Progenitor cell of endocrine pancreas (in vitro differentiated cells): ENCODE measurements at regions not wholly inside any gene's neighbourhood (a gene's known extent, or its start where the extent isn't known, plus 50 kb on each side); places are given as distances from the start of the nearest gene placed in this dataset.
"Not testable (repeated sequence)": the region's sequence is repeated elsewhere in the genome, so short reads cannot be mapped to it uniquely, and the experiment has no call there.

Experiments used
- DNase-seq: peaks from one replicate; pipeline ENCODE4 v3.0.0; 2021; ENCODE audit warnings: low spot score; ENCODE audit not compliant: unreplicated experiment
- H3K27ac Mint-ChIP-seq: 2 replicates; pipeline ENCODE4 v1.8.0; 2021; ENCODE audit warnings: mild to moderate bottlenecking, moderate library complexity, mixed read lengths
- H3K27me3 Mint-ChIP-seq: 2 replicates; pipeline ENCODE4 v1.8.0; 2021; ENCODE audit warnings: mixed read lengths
- H3K36me3 Mint-ChIP-seq: 2 replicates; pipeline ENCODE4 v1.8.0; 2022; ENCODE audit warnings: mixed read lengths; ENCODE audit not compliant: insufficient read depth
- H3K4me1 Mint-ChIP-seq: 2 replicates; pipeline ENCODE4 v1.8.0; 2021; ENCODE audit warnings: low read depth, mixed read lengths
- H3K4me3 Mint-ChIP-seq: 2 replicates; pipeline ENCODE4 v1.8.0; 2021; ENCODE audit warnings: low read depth, mild to moderate bottlenecking, moderate library complexity, mixed read lengths
- H3K9me3 Mint-ChIP-seq: 2 replicates; pipeline ENCODE4 v1.8.0; 2021; ENCODE audit warnings: low read depth, mixed read lengths
- TF ChIP-seq, protein P1 (sequence below): fragments of 200-600 bp; sonication (generic); IDR thresholded peaks from one replicate; pipeline ENCODE4 v1.5.0; 2021; ENCODE audit warnings: antibody characterized with exemption, mild to moderate bottlenecking; ENCODE audit not compliant: unreplicated experiment

- H3K4me3 Mint-ChIP-seq, result peak overlapping the region; percentile 80
- H3K4me1 Mint-ChIP-seq, H3K9me3 Mint-ChIP-seq, H3K27ac Mint-ChIP-seq, H3K27me3 Mint-ChIP-seq, H3K36me3 Mint-ChIP-seq: not testable (repeated sequence)
- peak; percentile 78 for DNase-seq
- TF ChIP-seq, protein P1, sequence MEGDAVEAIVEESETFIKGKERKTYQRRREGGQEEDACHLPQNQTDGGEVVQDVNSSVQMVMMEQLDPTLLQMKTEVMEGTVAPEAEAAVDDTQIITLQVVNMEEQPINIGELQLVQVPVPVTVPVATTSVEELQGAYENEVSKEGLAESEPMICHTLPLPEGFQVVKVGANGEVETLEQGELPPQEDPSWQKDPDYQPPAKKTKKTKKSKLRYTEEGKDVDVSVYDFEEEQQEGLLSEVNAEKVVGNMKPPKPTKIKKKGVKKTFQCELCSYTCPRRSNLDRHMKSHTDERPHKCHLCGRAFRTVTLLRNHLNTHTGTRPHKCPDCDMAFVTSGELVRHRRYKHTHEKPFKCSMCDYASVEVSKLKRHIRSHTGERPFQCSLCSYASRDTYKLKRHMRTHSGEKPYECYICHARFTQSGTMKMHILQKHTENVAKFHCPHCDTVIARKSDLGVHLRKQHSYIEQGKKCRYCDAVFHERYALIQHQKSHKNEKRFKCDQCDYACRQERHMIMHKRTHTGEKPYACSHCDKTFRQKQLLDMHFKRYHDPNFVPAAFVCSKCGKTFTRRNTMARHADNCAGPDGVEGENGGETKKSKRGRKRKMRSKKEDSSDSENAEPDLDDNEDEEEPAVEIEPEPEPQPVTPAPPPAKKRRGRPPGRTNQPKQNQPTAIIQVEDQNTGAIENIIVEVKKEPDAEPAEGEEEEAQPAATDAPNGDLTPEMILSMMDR, result peak; percentile 52
These were observed 86.8 kb downstream of the FAM72B start for GRCh38 chr1:121097127-121097866.

DNA sequence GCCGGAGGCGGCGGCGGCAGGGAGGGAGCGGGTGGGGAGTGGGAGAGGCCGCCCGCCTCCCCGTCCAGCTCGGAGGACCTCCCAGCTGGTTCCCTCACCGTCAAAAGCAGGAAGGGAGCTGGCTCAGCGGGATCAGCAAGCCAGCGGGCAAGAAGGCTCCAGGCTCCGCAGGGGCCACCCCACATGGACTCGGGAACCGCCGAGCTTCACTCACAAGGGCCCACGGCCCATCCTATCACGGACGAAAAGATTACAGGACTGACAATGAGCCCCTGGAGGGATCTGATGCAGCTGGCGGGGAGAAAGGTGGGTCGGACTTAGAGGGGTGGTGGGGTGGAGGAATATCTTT is 86.3 kb downstream of the FAM72B start:
- not testable (repeated sequence) for H3K9me3 Mint-ChIP-seq, H3K27me3 Mint-ChIP-seq, H3K4me1 Mint-ChIP-seq, H3K36me3 Mint-ChIP-seq
- peak overlapping the region; percentile 92 for H3K27ac Mint-ChIP-seq
- DNase-seq, result peak; percentile 14
- peak overlapping the region; percentile 80 for H3K4me3 Mint-ChIP-seq

DNA sequence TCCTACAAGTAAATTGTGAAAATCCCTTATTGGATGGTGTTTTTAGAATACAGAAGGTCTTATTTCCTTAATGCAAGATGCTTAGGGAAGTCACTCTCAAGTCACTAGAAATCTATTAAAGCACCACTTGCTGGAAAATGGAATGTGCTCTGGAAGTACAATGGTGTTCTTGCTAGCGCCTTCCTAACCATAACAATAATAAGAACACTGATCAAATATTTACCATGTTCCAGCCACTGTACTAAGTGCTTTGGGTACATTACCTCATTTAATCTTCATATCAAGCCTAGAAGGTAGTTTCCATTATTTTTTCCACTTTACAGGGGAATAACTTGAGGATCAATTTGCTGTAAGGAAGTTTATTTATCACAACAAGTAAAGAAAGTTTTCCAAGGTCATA is 75.1 kb downstream of the FAM72B start:
- not testable (repeated sequence) for H3K27me3 Mint-ChIP-seq, H3K36me3 Mint-ChIP-seq, H3K4me3 Mint-ChIP-seq, H3K27ac Mint-ChIP-seq, H3K4me1 Mint-ChIP-seq, DNase-seq, H3K9me3 Mint-ChIP-seq

- DNase-seq, H3K36me3 Mint-ChIP-seq, H3K4me3 Mint-ChIP-seq, H3K27me3 Mint-ChIP-seq, H3K9me3 Mint-ChIP-seq, H3K27ac Mint-ChIP-seq, H3K4me1 Mint-ChIP-seq: not testable (repeated sequence)
These were observed 67.4 kb downstream of the FAM72B start for GRCh38 chr1:121116522-121117297.

DNA sequence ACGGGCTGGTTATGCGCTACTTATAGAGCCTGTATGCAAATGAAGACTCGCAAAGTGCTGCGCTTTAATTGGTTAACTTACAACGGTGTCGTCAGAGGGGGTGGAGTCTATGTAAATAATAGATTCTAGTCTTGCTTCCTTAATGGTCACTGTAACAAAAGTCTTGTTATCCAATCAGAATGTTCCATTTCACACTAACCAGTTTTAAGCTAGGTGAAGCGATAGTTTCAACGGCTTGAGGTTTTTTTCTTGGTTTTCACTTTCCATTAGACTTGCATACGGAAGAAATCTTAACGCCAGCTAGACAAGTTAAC is 66.9 kb downstream of the FAM72B start:
- not testable (repeated sequence) for H3K27ac Mint-ChIP-seq, H3K9me3 Mint-ChIP-seq, H3K4me3 Mint-ChIP-seq, DNase-seq, H3K36me3 Mint-ChIP-seq, H3K27me3 Mint-ChIP-seq, H3K4me1 Mint-ChIP-seq

- H3K27ac Mint-ChIP-seq, H3K4me3 Mint-ChIP-seq, H3K4me1 Mint-ChIP-seq, H3K27me3 Mint-ChIP-seq, H3K9me3 Mint-ChIP-seq, DNase-seq, H3K36me3 Mint-ChIP-seq: not testable (repeated sequence)
These were observed 66.3 kb downstream of the FAM72B start for GRCh38 chr1:121117622-121118479.
